HG03039 (cell line): ENCODE measurements at regions not wholly inside any gene's neighbourhood (a gene's known extent, or its start where the extent isn't known, plus 50 kb on each side); places are given as distances from the start of the nearest gene placed in this dataset.
"Not testable (repeated sequence)": the region's sequence is repeated elsewhere in the genome, so short reads cannot be mapped to it uniquely, and the experiment has no call there.

ENCODE experiments used
- ATAC-seq: cut with Tn5 transposase; IDR thresholded peaks from one replicate; pipeline ENCODE4 v1.9.1; 2021; ENCODE audit warnings: mild to moderate bottlenecking, moderate library complexity; ENCODE audit not compliant: unreplicated experiment

DNA sequence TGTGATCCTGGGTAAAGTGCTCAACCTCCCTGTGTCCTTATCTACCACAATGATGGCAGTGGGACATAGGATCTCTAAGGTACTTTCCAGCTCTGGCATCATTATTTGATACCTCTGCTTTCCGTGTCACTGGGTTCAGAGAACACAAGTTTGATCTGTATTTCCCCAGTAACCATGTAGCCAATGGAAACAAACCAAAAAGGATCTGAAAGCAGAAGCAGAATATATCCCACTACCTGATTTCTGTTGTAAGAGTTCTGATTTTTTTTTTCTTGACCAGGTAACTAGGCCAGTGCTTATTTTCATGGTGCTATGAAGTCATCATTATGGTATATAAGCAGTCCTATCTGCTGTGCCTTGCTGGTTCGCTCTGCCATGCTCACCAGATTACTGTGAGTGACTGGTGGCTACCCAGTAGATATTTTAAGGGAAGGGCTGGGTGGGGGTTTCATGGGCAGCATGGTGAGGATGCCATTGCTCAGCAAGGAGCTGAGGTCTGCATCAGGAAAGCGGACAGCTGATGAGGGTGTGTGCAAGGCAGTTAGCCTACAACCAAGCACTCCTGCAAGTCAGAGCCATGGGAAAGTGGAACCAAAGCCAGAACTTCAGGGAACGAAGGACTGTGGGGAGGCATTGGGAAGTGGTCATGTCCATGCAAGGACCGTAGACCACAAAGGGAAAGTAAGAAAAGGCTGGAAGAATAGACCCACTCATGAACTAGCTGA lies 104.9 kb upstream of the EDEM3 start:
- ATAC-seq: no peak

DNA sequence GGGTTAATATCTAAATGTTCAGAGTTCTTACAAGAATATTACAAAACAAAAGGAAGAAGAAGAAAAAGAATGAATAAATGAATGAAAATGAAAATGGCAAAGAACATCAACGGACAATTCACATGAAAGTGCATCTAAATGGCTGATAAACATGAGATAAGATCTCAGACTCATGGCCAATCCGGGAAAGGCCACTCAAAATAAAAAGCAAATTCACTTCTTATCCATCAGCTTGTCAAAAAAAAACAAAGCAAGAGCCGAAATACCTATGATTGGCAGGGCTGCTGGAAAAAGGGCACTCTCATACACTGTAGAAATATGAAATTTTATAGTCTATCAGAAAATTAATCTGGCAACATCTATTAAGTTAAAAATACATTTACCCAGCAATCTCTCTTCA lies 103.6 kb upstream of the EDEM3 start:
- ATAC-seq: no peak

DNA sequence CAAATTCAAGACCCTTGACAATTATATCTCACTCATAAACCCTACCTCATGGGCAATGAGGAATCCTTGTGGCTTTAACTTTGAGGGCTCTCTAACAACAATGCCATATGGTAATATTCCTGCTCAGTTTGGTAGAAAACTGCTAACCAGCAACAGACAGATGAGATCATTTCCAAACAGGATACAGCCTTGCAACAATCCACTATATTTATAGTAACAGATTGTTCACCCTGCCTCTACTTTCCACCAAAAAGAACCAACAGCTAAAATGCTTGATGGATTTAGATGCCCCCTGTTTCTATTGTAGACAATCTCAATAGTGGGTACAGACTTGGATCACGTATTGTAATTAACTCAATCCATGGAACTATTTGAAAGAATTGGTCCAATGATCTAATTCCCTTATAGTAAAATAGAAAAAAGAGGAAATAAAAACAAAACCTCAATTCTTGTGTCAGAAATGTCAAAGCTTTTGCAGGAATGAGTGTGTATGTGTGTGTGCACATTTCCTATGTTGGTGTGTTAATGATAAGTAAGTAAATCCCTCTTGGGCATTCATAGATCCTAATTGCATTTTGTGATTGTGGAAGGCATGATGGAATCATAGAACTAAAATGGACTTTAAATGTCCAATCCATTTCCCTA lies 100.0 kb upstream of the EDEM3 start:
- no peak for ATAC-seq

DNA sequence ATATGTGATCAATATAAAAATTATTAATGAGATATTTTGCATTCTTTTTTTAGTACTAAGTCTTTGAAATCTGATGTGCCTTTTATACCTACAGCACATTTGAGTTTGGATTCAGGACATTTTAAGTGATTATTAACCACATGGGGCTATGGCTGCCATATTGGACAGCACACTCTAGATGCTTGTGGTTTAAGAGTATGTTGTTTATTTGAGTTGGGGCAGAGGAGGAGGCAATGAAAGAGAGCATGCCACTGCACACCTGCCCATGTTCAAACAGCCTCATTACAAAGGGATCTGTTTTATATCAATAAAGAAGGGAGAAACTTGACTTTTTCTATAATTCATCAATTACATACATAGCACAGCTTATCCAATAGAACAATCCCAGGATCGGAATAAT lies 99.4 kb upstream of the EDEM3 start:
- ATAC-seq: no peak

DNA sequence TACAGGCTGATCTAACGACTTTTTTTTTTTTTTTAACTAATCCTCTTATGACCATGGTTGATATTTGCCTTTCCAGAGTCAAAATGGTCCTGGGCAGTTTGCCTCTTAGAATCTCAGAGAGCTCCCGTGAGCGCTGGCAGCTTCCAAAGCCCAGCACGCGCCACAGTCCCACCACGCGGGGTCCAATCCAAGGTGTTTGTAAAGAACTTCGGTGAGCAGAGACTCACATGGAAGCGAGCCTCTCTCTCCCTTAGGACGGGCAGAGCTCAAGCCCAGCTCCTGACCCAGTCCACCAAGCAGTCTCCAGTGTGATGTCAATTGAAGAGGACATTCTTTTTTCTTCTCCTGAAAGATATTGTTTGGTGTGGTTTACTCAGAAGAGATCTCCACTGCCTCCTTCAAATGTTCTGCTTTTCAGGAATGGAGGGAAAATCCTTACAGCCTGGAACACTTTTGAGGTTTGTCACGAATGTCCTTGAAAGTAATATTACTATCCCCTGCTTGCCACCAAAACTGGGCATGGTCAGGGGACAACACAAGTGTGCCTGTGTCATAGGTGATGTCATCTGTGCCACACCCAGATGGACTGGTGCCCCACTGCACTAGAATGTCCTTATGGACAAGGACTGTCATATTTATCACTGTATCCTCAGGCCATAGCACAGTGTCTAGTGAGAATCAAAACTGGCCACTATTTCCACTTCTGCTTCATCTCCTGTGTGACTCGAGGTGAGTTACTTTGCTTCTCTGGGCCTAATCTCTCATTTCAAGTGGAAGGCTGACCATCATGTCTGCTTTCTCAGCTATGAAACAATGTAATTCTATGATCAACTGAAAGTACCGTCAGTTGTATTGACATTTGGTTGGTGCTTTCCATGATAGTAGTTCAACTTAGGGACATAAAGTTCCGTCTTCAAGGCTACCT lies 97.4 kb upstream of the EDEM3 start:
- no peak for ATAC-seq

DNA sequence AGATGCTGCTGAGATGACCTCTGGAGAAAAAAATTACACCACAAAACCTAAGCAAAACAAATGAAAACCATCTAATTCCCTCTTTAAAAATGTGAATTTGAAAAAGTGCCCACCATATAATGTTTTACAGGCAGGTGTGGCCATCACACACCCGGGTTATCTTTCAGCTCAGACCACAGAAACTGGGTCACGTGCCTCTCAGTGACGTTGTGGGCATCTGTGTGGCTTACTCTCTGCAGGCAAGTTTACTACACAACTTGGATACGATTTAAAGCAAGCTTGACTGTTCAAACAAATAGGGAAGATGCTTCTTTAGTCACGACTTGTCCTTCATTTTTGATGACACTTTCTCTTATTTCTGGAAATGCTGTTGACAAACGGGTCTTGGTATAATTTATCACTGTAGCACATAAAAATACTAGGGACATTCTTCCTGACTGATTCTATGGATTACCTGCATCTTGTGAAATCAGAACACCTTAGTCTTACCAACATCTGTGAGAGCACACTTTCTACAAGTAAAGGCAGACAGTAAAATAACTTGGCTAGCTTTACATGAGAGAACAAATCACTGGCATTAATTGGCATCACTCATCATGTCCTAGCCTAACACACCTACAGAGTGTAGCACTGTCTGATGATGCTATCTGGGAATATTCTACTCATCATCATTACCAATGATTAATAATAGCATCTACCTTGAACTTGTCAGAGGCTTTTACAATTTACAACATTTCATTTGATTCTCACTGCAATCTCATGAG lies 89.3 kb upstream of the EDEM3 start:
- ATAC-seq: peak; percentile 99

DNA sequence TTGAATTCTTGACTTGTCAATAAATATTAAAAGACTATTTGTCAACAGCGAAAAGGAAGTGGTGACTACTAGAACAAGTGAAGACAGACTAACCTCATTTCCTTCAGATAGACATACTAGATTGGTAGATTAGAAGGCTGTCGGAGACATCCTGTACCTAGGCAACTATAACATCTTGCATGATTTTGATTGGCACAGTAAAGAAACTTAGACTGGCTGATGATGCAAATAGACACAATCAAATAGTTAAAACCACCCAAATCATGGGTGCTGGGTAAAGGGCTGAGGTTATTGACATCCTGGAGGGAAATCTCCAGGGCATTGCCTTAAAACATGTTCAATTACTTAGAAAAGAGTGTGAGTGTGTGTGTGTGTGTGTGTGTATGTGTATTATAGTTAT lies 85.9 kb upstream of the EDEM3 start:
- no peak for ATAC-seq

DNA sequence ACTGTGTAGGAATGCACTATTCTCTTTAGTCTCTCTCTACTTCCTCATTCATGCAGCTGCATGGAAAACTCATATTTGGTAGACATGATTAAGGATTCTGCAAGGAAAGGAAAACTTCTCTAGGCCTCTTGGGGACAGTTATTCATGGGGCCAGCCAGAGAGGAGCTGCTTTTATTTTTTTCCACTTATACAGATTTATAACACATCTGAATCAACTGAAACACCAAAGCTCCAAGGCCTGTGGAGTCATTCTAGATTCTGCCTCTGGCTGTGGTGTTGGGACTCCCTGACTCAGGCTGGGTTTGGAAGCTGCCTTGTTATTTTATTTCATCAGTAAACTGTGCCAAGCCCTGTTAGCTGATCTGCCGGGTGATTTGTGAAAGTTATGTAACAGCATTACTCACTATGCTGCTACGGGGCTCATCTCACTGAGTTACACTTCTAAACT lies 83.9 kb upstream of the EDEM3 start:
- ATAC-seq: no peak

DNA sequence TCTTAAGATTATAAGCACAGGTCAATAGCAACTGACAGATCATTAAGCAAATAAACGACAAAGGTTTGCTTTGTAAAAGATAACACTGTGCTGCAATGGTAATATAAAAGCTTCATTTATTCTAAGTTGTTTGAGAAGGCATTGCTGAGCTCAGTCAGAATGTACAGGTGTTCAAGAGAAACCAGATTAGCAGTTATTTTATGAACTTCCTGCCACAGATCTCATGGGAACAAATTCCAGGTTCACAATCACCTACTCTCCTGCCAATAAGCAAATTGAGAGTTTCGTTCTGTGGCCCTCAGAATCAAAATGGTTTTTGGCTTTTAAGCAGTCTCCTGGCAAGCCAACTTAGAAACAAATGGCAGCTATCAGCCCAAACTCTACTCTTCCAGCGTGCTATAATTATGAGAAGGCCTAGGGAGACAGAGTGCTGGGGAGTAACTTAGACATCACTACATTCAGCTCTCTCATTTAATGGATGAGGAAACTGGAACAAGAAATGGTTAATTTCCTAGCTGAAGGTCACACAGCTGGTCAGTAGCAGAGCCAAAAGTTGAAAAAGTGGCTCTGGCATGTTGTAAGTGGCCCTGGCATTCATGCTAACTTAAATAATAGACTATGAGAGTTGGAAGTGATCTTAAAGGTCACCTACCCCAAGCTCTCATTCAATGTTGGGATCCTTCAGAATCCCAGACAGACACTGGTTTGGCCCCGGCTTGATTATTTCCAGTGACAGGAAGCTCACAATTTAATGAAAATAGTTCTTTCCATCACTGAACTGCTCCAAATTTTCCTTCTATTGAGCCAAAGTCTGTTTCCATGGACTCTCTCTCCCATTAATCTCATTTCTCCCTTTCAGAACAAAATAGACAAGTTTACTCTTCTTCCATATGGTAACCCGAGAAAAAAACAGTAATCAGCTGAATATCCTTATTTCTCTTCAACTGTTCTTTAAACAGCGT lies 82.6 kb upstream of the EDEM3 start:
- no peak for ATAC-seq

DNA sequence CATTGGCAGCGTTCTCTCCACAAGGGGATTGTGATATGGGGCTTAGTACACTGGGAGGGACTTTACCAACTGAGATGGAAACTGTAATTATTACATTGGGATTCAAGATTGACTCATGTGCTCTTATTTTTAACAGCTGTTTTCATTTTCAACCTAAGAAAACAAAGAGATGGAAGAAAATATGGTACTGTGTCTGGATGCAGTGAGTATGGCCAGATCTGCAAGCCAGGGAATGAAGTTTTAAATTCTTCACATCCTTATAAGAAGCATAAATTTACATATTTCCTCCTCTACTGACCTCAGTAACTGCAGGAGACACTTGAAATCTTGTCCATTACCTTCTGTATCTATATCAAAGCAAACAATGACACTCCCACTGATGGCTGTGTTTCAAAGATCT lies 81.5 kb upstream of the EDEM3 start:
- no peak for ATAC-seq

DNA sequence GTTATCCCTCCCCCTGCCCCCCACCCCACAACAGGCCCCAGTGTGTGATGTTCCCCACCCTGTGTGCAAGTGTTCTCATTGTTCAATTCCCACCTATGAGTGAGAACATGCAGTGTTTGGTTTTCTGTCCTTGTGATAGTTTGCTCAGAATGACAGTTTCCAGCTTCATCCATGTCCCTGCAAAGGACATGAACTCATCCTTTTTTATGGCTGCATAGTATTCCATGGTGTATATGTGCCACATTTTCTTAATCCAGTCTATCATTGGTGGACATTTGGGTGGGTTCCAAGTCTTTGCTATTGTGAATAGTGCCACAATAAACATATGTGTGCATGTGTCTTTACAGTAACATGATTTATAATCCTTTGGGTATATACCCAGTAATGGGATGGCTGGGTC lies 79.3 kb upstream of the EDEM3 start:
- ATAC-seq: not testable (repeated sequence)

DNA sequence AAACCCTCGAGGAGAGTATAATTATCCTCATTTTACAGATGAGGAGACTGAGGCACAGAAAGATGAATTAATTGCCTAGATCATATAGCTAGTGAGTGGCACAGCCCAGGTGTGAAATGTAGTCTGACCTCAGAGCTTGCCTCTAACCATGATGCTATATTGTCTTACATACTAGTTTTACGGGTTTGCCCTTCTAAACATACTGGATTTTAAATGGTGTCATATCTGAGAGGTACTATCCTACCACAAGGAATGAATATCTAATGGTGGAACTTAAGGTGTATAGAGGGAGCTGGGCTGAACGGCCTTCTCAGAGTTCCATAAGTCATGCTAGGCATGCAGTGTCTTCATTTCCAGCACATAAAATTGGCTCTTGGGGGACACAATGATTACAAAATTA lies 77.9 kb upstream of the EDEM3 start:
- ATAC-seq: no peak

DNA sequence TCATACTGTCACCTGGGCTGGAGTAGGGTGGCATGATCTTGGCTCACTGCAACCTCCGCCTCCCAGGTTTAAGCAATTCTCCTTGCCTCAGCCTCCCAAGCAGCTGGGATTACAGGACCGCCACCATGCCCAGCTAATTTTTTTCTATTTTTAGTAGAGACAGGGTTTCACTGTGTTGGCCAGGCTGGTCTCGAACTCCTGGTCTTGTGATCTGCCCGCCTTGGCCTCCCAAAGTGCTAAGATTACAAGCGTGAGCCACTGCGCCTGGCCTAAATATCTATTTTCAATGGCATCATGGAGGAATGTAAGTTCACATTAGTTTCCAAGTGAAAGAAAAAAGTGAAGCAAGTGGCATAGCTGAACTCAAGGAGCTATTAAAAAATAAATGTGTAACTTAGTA lies 74.8 kb upstream of the EDEM3 start:
- not testable (repeated sequence) for ATAC-seq

DNA sequence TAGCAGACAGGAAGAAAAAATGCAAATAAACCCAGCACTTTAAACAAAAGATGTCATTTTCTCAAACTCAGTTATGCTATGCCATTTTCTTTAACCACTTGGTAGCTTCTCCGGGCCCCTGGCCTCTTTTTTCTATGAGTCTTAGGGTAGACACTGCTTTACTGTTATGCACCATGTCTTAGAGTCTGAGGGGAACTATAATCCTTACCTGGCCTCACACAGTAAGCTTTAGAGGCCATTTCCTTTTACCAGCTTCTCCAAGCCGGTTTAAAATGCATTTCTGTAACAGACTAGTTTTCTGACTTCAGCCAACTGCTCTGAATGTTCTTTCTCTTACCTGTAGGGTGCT lies 73.7 kb upstream of the EDEM3 start:
- no peak for ATAC-seq

DNA sequence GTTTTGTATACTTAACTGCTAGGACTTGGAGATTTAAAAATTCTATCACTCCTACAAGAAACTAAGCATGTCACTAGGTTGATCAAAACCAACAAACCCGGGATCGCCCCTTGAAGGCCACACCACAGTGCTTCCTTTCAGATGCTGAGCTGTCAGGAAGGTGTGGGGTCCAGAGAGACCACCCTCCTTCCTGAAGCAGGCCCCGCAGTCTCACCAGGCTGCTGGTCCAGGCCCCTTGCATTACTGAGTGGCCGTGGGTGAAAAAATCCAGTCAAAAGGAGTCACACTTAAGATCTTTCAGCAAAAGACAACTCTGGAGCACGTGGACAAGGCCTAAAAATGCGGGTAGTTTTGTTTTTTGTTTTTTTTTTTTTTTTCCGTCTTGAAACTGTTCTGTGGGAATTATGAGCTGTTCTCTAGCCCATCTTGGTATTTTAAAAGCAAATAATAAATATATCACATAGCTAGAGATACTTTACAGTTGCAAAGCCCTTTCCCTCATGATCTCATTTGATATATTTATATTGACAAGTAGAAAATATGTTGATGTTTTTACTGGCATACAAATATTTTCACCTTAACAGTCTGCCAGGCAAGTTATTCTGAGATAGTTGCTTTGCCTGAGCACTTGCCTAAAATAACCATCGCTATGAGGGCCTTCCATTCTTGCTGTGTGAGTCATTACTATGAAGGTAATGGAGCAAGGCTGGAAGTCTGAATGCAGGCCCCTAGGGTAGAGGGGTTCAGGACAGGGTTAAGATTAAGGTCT lies 73.1 kb upstream of the EDEM3 start:
- no peak for ATAC-seq

DNA sequence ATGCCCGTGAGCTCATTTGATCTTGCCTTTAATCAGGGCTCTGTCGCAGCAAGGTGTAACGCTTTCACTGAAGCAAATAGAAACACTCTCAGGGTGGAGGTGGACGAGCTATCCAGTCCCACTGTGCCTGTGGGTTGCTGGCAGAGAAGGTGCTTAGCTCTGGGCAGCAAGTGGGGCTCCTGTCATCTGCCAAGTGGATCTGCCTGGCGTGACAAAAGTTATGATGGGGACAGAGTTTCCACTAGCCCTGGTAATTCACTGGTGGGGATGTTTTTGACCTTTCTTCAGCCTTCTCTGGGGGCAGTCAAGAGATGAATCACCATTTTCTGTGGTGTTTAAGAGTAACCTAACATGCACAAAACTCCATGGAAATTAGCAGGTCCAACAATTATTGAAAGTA lies 71.3 kb upstream of the EDEM3 start:
- ATAC-seq: no peak

DNA sequence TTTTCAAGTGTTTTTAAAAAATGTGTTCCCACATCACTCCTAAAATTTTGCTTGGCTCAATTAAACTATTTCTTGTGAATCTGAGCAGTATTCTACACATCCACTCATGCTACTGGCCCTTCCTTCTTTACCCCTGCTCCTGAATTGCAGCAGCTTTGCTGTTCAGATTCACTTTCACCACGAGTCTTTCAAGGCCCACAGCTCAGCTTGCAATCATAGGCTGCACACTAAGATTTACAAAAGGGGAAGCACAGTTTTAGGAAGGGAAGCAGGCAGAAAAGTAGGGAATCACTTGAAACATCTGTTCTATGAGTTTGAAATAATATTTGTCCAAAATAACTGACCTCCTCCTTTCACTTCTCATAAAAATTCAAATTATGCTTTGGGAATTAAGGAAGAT lies 70.9 kb upstream of the EDEM3 start:
- ATAC-seq: no peak

DNA sequence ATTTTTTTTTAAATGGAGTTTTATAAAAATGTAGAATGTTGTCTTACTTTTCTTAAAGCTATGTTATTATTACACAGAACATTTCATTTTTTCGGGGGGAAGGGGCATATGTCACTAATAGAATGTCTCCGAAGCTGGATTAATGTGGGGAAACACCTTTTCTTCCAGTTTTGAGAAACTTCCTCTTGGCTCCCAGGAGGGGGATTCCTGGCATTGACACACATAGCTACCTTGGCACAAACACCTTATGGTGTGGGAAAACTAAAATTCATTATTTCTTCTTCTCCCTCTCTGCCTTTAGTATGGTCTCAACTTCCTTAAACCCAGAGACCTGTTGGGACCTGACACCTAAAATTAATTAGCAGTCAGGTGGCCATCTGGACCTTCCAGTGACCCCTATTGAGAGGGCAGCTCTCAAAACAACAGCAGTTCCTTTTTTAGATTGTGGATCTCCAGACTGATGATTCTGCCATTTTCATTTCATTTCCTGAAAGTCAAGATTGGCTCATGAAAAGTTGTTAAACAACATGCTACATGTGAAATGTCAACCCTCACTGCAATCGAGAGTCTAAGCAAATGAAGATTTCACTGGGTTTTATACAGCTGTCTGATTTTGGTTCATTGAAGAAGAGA lies 70.1 kb upstream of the EDEM3 start:
- no peak for ATAC-seq

DNA sequence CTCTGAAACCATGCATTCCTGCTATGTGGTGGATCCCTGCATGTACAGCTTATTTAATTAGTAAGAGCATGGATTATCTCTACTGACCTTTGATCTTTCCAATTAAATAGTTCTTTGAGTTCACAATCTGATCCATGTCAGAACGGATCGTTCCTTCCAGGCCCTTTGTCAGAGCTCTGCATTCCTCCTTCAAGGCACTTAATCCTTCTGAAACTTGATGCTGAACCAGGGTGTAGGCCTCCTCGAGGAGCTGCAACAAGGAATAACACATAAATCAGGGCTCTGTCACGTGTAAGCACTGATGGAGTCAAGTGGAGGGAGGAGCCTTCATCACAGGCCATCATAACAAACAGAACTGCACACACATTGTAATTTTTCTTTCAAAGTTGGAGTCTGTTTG lies 68.4 kb upstream of the EDEM3 start:
- ATAC-seq: no peak
